Sigmoid colon (tissue), 6 donors: ENCODE measurements at regions not wholly inside any gene's neighbourhood (a gene's known extent, or its start where the extent isn't known, plus 50 kb on each side); places are given as distances from the start of the nearest gene placed in this dataset.

Experiments used
- DNase-seq: peaks from one replicate; pipeline ENCODE4 v3.0.0-alpha.2; 2019
- H3K27ac ChIP-seq, 4 donors: fragments of 200-600 bp; sonication (generic); one replicate each; pipeline ENCODE4 v1.5.1; 2016 to 2019; ENCODE audit warnings: mild to moderate bottlenecking in 1 of 4
- H3K27me3 ChIP-seq, 3 donors: fragments of 200-600 bp; sonication (generic); one replicate each; pipeline ENCODE4 v1.5.1; 2019; ENCODE audit warnings: mild to moderate bottlenecking in 1 of 3
- H3K36me3 ChIP-seq, 4 donors: fragments of 200-600 bp; sonication (generic); one replicate each; pipeline ENCODE4 v1.5.1; 2016 to 2019
- H3K4me1 ChIP-seq, 4 donors: fragments of 200-600 bp; sonication (generic); one replicate each; pipeline ENCODE4 v1.5.1; 2017 to 2019
- H3K4me3 ChIP-seq, 4 donors: fragments of 200-600 bp; sonication (generic); one replicate each; pipeline ENCODE4 v1.5.1; 2017 to 2019; ENCODE audit warnings: mild to moderate bottlenecking in 2 of 4, moderate library complexity in 1 of 4
- H3K9me3 ChIP-seq, 4 donors: fragments of 200-600 bp in 3 of 4; sonication (generic) in 3 of 4; one replicate each; pipeline versions ENCODE4 v1.5.1 to v1.6.1; 2013 to 2019
- EP300 ChIP-seq, 4 donors: sonication (generic); formaldehyde crosslinking; IDR thresholded peaks; one replicate each; pipeline ENCODE4 v1.6.1; 2017; ENCODE audit warnings: antibody characterized with exemption in 4 of 4
- POLR2A ChIP-seq, 2 donors: fragments of 450-650 bp; IDR thresholded peaks; one replicate each; pipeline ENCODE4 v1.6.1; 2016; ENCODE audit warnings: antibody characterized with exemption in 2 of 2, mild to moderate bottlenecking in 2 of 2, moderate library complexity in 2 of 2
- POLR2AphosphoS5 ChIP-seq, 4 donors: sonication (generic); formaldehyde crosslinking; IDR thresholded peaks; one replicate each; pipeline ENCODE4 v1.6.1; 2017; ENCODE audit warnings: antibody characterized with exemption in 4 of 4
- WGBS, 2 donors: extraction: QIAGEN DNeasy Blood & Tissue Kit; methylation state at CpG; one replicate each; pipeline ENCODE4 v1.1.7; 2013; 5-methylcytosine and 5-hydroxymethylcytosine counted together
- intact Hi-C: fragments of 100-400 bp; cut with DNase I; formaldehyde crosslinking; loops from one replicate; pipeline ENCODE4 v1.15.1; 2023
- TF ChIP-seq, protein P1 (sequence below), 4 experiments: fragments of 450-650 bp in 3 of 4; fragments of 200-600 bp in 1 of 4; IDR thresholded peaks; one replicate each; pipeline ENCODE4 v1.5.1; 2016 to 2019; ENCODE audit warnings: antibody characterized with exemption in 4 of 4, mild to moderate bottlenecking in 3 of 4, moderate library complexity in 2 of 4
- donor health status: healthy with polysubstance abuse.
- donor health status: healthy.

DNA sequence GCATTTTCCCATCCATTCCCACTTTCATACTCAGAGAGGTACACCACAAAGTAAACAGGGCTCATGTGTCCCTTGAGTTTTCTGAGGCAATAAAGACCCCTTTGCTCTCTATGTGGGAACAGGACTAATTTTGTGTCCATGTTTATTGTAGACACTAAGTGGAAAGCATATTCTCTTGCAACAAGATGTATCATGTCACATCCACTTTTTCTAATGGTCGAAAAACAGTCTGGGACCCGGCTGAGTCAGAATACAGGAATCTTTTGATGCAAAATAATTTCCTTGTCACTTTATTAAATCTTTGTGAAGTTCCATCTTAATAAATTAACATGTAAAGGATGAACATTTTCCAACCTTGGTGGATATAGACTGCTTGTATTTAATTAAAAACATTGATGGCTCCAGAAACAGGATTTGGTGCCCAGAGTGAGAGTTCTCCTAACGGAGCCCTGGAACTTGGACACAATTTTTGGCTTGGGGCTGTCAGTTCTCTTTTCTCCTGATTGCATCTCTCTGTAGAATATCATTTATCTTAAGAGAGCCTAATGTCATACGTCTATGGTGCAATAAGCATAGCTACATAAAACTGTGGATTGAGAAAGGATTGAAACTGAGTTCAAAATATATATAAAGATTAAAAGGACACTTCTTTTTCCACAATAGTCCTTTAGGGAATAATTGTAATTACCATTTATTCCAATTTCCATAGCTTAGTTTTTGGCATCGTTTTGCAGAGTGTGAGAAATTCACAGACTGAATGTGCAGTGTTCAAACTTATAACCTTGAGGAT lies 1116.7 kb upstream of the SEMA6A start:
- H3K4me1 ChIP-seq = no peaks in the 10 kb centered on the region
- WGBS, 2 donors = 81% methylated on average over 5 of the region's 5 CpGs
- no peak for DNase-seq

DNA sequence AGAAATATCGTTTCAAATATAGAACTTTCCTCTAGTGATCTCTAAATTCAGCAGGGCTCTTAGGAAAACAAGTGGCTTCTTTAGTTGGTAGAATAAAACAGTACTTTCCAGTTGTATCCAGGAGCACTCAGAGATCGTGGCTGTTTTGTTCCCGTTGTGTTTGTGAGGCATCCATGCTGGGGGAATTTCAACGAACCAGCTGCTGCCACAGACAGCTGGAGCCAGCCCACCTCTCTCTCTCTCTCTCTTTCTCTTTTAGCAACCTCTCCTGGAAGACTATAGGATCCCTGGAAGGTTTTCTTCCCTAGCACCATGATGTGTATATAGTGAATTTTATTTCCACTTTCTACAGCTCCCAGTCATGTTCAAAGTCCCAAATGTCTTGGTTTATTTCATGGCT lies 1116.0 kb upstream of the SEMA6A start:
- H3K36me3 ChIP-seq = no peaks in the 10 kb centered on the region
- WGBS, 2 donors = 64 to 69% methylated on average over 4 of the region's 4 CpGs
- H3K27ac ChIP-seq = no peak overlapping the region
- no peaks in the 10 kb centered on the region for H3K27me3 ChIP-seq
- no peak overlapping the region for H3K4me3 ChIP-seq
- no peaks in the 10 kb centered on the region for H3K4me1 ChIP-seq
- no peak for DNase-seq
- no peaks in the 10 kb centered on the region for H3K9me3 ChIP-seq
- intact Hi-C loops = no loop called here
- TF ChIP-seq POLR2A (IDR thresholded peaks at IDR 0.05) (no peak), POLR2AphosphoS5 (IDR thresholded peaks at IDR 0.05) (no peak), EP300 (IDR thresholded peaks at IDR 0.05) (no peak)
- TF ChIP-seq, protein P1, sequence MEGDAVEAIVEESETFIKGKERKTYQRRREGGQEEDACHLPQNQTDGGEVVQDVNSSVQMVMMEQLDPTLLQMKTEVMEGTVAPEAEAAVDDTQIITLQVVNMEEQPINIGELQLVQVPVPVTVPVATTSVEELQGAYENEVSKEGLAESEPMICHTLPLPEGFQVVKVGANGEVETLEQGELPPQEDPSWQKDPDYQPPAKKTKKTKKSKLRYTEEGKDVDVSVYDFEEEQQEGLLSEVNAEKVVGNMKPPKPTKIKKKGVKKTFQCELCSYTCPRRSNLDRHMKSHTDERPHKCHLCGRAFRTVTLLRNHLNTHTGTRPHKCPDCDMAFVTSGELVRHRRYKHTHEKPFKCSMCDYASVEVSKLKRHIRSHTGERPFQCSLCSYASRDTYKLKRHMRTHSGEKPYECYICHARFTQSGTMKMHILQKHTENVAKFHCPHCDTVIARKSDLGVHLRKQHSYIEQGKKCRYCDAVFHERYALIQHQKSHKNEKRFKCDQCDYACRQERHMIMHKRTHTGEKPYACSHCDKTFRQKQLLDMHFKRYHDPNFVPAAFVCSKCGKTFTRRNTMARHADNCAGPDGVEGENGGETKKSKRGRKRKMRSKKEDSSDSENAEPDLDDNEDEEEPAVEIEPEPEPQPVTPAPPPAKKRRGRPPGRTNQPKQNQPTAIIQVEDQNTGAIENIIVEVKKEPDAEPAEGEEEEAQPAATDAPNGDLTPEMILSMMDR (IDR thresholded peaks at IDR 0.05) = no peak

More for the DNA sequence above, 1116.7 kb upstream of the SEMA6A start:
- H3K27ac ChIP-seq = no peak overlapping the region
- no peak overlapping the region for H3K4me3 ChIP-seq
- intact Hi-C loops = no loop called here
- H3K9me3 ChIP-seq = no peaks in the 10 kb centered on the region
- no peak for TF ChIP-seq POLR2AphosphoS5 (IDR thresholded peaks at IDR 0.05)
- TF ChIP-seq, protein P1 (IDR thresholded peaks at IDR 0.05) = no peak
- no peak for TF ChIP-seq EP300 (IDR thresholded peaks at IDR 0.05)
- no peak for TF ChIP-seq POLR2A (IDR thresholded peaks at IDR 0.05)
- H3K27me3 ChIP-seq = no peaks in the 10 kb centered on the region
- H3K36me3 ChIP-seq = no peaks in the 10 kb centered on the region

DNA sequence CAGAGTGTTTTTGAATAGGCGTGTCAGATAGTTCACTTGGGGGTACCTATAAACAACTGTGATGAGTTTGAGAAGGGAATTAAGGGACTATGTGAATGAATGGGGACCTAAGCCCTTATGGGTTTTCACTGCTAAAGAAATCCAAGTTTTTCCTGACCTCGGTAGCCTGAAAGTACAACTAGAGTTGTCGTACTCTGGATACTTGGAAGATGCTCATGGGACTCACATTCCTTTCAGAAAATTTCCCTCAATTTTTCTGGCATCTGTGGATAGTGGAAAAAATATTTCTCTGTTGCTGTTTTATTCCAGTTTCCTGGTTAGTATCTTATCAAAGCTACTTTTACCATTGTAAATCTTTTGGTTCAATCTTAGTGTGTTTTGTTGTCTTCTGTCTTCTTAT lies 1112.3 kb upstream of the SEMA6A start:
- TF ChIP-seq EP300 (IDR thresholded peaks at IDR 0.05) (no peak), POLR2AphosphoS5 (IDR thresholded peaks at IDR 0.05) (no peak), POLR2A (IDR thresholded peaks at IDR 0.05) (no peak)
- TF ChIP-seq, protein P1 (IDR thresholded peaks at IDR 0.05) = no peak

DNA sequence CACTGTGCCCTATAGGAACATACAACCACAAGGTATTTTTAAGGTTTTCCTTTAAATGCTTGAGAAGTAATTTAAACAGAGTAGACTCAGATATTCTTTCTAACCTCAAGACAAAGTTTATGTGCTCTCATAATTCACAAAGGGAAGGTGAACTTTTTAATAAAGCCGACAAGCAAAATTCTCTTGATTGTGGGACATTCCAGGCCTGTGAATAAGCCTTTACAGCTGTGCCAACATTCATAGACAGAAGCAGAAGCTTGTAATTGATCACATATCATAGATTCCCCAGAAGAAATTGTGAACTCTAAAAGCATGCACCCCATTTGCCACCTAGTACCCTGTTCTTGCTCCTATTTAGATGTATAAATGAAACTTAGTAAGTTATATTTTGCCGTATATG lies 1107.8 kb upstream of the SEMA6A start:
- no peaks in the 10 kb centered on the region for H3K36me3 ChIP-seq
- WGBS, 2 donors = 90 to 95% methylated on average over 2 of the region's 2 CpGs
- H3K27ac ChIP-seq = no peak overlapping the region

More for the DNA sequence above, 1112.3 kb upstream of the SEMA6A start:
- Histone ChIP-seq H3K4me1 (peaks cover 0 to 9% (median 8%) of the 10 kb centered on the region in 4 donors), H3K27me3 (no peaks in the 10 kb centered on the region), H3K27ac (no peak overlapping the region), H3K4me3 (no peak overlapping the region), H3K36me3 (no peaks in the 10 kb centered on the region), H3K9me3 (no peaks in the 10 kb centered on the region)
- DNase-seq = no peak
- WGBS, 2 donors = 93 to 95% methylated on average over 3 of the region's 3 CpGs
- intact Hi-C loops = no loop called here

More for the DNA sequence above, 1107.8 kb upstream of the SEMA6A start:
- Histone ChIP-seq H3K4me3 (no peak overlapping the region), H3K4me1 (peaks cover 0 to 26% (median 10%) of the 10 kb centered on the region in 4 donors), H3K27me3 (no peaks in the 10 kb centered on the region), H3K9me3 (no peaks in the 10 kb centered on the region)
- no peak for DNase-seq
- TF ChIP-seq, protein P1 (IDR thresholded peaks at IDR 0.05) = no peak
- TF ChIP-seq EP300 (IDR thresholded peaks at IDR 0.05) = no peak
- TF ChIP-seq POLR2A (IDR thresholded peaks at IDR 0.05) = no peak
- TF ChIP-seq POLR2AphosphoS5 (IDR thresholded peaks at IDR 0.05) = no peak
- intact Hi-C loops = no loop called here
